ENCODE measurements at regions not wholly inside any gene's neighbourhood (a gene's known extent, or its start where the extent isn't known, plus 50 kb on each side); places are given as distances from the start of the nearest gene placed in this dataset.

GRCh38 chr3:16809993-16810392 lies 74.8 kb upstream of the PLCL2 start:
- Histone ChIP-seq H3K4me3 (ENCODE audit: low read depth in 2 of 2, low read length in 2 of 2) (no peak overlapping the region), H3K27ac (ENCODE audit: low read length) (no peak overlapping the region), H3K27me3 (ENCODE audit: control insufficient read depth, insufficient read depth, low read length) (no peaks in the 10 kb centered on the region), H3K36me3 (ENCODE audit: control insufficient read depth, insufficient read depth, low read length) (no peaks in the 10 kb centered on the region), H3K4me1 (ENCODE audit: control insufficient read depth, insufficient read depth, low read length) (no peaks in the 10 kb centered on the region), H3K9me3 (ENCODE audit: control insufficient read depth, insufficient read depth, low read depth, low read length) (no peaks in the 10 kb centered on the region)
- intact Hi-C loops (cut with micrococcal nuclease; ENCODE audit: unreplicated experiment), result no loop called here
- TF ChIP-seq, protein P1, sequence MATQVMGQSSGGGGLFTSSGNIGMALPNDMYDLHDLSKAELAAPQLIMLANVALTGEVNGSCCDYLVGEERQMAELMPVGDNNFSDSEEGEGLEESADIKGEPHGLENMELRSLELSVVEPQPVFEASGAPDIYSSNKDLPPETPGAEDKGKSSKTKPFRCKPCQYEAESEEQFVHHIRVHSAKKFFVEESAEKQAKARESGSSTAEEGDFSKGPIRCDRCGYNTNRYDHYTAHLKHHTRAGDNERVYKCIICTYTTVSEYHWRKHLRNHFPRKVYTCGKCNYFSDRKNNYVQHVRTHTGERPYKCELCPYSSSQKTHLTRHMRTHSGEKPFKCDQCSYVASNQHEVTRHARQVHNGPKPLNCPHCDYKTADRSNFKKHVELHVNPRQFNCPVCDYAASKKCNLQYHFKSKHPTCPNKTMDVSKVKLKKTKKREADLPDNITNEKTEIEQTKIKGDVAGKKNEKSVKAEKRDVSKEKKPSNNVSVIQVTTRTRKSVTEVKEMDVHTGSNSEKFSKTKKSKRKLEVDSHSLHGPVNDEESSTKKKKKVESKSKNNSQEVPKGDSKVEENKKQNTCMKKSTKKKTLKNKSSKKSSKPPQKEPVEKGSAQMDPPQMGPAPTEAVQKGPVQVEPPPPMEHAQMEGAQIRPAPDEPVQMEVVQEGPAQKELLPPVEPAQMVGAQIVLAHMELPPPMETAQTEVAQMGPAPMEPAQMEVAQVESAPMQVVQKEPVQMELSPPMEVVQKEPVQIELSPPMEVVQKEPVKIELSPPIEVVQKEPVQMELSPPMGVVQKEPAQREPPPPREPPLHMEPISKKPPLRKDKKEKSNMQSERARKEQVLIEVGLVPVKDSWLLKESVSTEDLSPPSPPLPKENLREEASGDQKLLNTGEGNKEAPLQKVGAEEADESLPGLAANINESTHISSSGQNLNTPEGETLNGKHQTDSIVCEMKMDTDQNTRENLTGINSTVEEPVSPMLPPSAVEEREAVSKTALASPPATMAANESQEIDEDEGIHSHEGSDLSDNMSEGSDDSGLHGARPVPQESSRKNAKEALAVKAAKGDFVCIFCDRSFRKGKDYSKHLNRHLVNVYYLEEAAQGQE (IDR thresholded peaks at IDR 0.05; ENCODE audit: insufficient read depth in 1 of 2, low read depth in 2 of 2, low read length in 1 of 2), result no peak
- TF ChIP-seq SIN3A (IDR thresholded peaks at IDR 0.05; ENCODE audit: borderline replicate concordance, insufficient read depth, low read depth, low read length) (no peak), CTCF (IDR thresholded peaks at IDR 0.05) (no peak), POLR2AphosphoS5 (IDR thresholded peaks at IDR 0.05; ENCODE audit: low read depth, low read length) (no peak), TCF7L2 (IDR thresholded peaks at IDR 0.05; ENCODE audit: low read depth, low read length) (no peak)
- ATAC-seq (no peak), DNase-seq (ENCODE audit: low read depth, low spot score) (no peak)
- no TSS peak for BruUV-seq (replicated peaks)
- in situ Hi-C loops (cut with HindIII; ENCODE audit: low pct_unique_long_range_greater_than_20kb, low sequenced_read_pairs), result no loop called here
- CTCF ChIA-PET, result no interaction called here
- POLR2A ChIA-PET, result no interaction called here

DNA sequence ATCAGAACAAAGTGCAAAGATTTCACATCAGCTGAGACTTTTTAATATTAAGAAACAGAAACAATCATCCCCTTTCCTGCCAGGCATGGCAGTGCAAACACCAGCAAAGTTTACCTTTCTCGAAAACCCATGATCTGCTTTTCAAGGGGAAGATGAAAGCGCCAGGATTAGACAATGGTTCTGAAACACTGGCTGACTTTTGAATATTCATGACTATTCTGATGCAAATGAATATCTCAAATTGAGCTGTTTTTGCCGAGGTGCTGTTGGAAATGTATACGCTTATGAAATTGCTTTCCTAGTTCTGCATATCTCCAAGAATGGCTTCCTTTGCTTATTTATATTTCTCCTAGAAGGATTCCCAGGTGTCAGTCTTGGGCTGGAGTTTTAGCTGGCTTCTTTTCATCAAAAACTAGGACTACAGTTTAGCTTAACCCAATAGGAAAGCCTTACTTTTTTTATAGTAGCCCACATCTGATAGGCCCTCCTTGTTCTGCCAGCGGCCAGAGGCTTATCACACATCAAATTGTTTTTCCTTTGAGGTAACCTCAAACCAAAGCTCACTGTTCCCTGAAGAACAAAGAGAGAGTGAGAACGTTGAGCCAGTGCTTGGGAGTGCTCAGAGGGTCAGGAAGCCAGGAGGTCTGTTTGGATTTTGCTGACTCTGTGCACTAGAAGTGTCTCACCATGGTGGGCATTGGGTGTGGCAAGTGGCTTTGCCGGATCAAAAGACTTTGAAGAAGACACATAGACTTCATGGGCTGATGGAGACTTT lies 74.0 kb upstream of the PLCL2 start:
- TF ChIP-seq CTCF (IDR thresholded peaks at IDR 0.05) (no peak), TCF7L2 (IDR thresholded peaks at IDR 0.05; ENCODE audit: low read depth, low read length) (no peak), POLR2AphosphoS5 (IDR thresholded peaks at IDR 0.05; ENCODE audit: low read depth, low read length) (no peak), SIN3A (IDR thresholded peaks at IDR 0.05; ENCODE audit: borderline replicate concordance, insufficient read depth, low read depth, low read length) (no peak)
- TF ChIP-seq, protein P1 (IDR thresholded peaks at IDR 0.05; ENCODE audit: insufficient read depth in 1 of 2, low read depth in 2 of 2, low read length in 1 of 2), result no peak
- ATAC-seq (no peak), DNase-seq (ENCODE audit: low read depth, low spot score) (no peak)
- no peak overlapping the region for H3K4me3 ChIP-seq (ENCODE audit: low read depth in 2 of 2, low read length in 2 of 2)
- no TSS peak for BruUV-seq (replicated peaks)
- POLR2A ChIA-PET, result no interaction called here
- no peaks in the 10 kb centered on the region for H3K27me3 ChIP-seq (ENCODE audit: control insufficient read depth, insufficient read depth, low read length)
- no peaks in the 10 kb centered on the region for H3K4me1 ChIP-seq (ENCODE audit: control insufficient read depth, insufficient read depth, low read length)
- CTCF ChIA-PET, result no interaction called here
- intact Hi-C loops (cut with micrococcal nuclease; ENCODE audit: unreplicated experiment) (no loop called here), in situ Hi-C loops (cut with HindIII; ENCODE audit: low pct_unique_long_range_greater_than_20kb, low sequenced_read_pairs) (no loop called here)
- no peaks in the 10 kb centered on the region for H3K9me3 ChIP-seq (ENCODE audit: control insufficient read depth, insufficient read depth, low read depth, low read length)
- no peaks in the 10 kb centered on the region for H3K36me3 ChIP-seq (ENCODE audit: control insufficient read depth, insufficient read depth, low read length)
- no peak overlapping the region for H3K27ac ChIP-seq (ENCODE audit: low read length)

Data from Panc1 (cell line).